ENCODE measurements at regions not wholly inside any gene's neighbourhood (a gene's known extent, or its start where the extent isn't known, plus 50 kb on each side); places are given as distances from the start of the nearest gene placed in this dataset.
"Not testable (repeated sequence)": the region's sequence is repeated elsewhere in the genome, so short reads cannot be mapped to it uniquely, and the experiment has no call there.

DNA sequence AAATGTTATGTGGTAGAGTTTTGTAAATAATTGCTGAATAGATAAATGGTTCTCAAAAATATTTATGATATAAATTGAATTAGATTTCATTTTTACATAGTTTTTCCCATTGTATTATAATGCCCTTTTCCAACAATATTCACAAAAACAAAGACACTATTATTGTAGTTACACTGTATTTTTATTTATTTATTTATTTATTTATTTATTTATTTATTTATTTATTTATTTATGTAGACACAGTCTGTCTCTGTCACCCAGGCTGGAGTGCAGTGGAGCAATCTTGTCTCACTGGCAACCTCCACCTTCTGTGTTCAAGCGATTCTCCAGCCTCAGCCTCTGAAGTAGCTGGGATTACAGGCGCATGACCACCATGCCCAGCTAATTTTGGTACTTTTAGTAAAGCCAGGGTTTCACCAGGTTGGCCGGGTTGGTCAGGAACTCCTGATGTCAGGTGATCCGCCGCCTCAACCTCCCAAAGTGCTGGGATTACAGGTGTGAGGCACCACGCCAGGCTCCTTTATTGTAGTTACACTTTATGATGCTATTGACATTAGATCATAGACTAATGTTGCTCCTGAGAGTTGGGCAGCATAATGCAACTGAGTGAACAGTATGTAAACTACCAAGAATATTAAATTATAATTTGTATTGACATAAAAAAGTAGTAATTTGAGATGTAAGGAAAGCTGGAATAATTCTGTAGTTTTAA lies 1430.0 kb upstream of the PRMT6 start:
- no peak overlapping the region for H2AFZ ChIP-seq (ENCODE audit: low read length)

DNA sequence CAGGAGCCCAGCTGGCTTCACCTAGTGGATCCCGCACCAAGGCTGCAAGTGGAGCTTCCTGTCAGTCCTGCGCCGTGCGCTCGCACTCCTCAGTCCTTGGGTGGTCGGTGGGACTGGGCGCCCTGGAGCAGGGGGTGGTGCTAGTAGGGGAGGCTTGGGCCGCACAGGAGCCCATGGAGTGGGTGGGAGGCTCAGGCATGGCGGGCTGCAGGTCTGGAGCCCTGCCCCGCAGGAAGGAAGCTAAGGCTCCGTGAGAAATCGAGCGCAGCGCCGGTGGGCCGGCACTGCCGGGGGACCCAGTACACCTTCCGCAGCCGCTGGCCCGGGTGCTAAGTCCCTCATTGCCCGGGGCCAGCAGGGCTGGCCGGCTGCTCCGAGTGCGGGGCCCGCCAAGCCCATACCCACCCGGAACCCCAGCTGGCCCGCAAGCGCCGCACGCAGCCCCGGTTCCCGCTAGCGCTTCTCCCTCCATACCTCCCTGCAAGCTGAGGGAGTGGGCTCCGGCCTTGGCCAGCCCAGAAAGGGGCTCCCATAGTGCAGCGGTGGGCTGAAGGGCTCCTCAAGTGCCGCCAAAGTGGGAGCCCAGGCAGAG lies 1425.2 kb upstream of the PRMT6 start:
- H3K4me2 ChIP-seq (ENCODE audit: low read depth, low read length, poor library complexity, severe bottlenecking); H3K4me1 ChIP-seq (ENCODE audit: insufficient read depth, low read length, poor library complexity, severe bottlenecking); H3K79me2 ChIP-seq (ENCODE audit: insufficient read depth, low read length); H2AFZ ChIP-seq (ENCODE audit: low read length); H3K9ac ChIP-seq (ENCODE audit: low read depth, low read length, poor library complexity, severe bottlenecking); H3F3A ChIP-seq (ENCODE audit: low read depth); H3K27me3 ChIP-seq (ENCODE audit: insufficient read depth, low read length, poor library complexity, severe bottlenecking); H3K4me3 ChIP-seq (ENCODE audit: low read length, poor library complexity, severe bottlenecking); H3K9me2 ChIP-seq (replicated peaks; ENCODE audit: low read depth, low read length); H3K9me3 ChIP-seq (ENCODE audit: insufficient read depth, low read depth, low read length); H4K20me1 ChIP-seq (ENCODE audit: insufficient read depth, low read length, poor library complexity, severe bottlenecking); H3K36me3 ChIP-seq (ENCODE audit: insufficient read depth, low read length): not testable (repeated sequence)

More for the DNA sequence above, 1430.0 kb upstream of the PRMT6 start:
- H3K36me3 ChIP-seq (ENCODE audit: insufficient read depth, low read length), result no peaks in the 10 kb centered on the region
- H3K9me3 ChIP-seq (ENCODE audit: insufficient read depth, low read depth, low read length), result no peaks in the 10 kb centered on the region
- no peaks in the 10 kb centered on the region for H4K20me1 ChIP-seq (ENCODE audit: insufficient read depth, low read length, poor library complexity, severe bottlenecking)
- no peak overlapping the region for H3K4me3 ChIP-seq (ENCODE audit: low read length, poor library complexity, severe bottlenecking)
- H3K4me2 ChIP-seq (ENCODE audit: low read depth, low read length, poor library complexity, severe bottlenecking), result no peak overlapping the region
- no peaks in the 10 kb centered on the region for H3K4me1 ChIP-seq (ENCODE audit: insufficient read depth, low read length, poor library complexity, severe bottlenecking)
- H3K27me3 ChIP-seq (ENCODE audit: insufficient read depth, low read length, poor library complexity, severe bottlenecking), result no peaks in the 10 kb centered on the region
- no peaks in the 10 kb centered on the region for H3K9me2 ChIP-seq (replicated peaks; ENCODE audit: low read depth, low read length)
- H3F3A ChIP-seq (ENCODE audit: low read depth), result no peaks in the 10 kb centered on the region
- no peaks in the 10 kb centered on the region for H3K79me2 ChIP-seq (ENCODE audit: insufficient read depth, low read length)
- no peak overlapping the region for H3K9ac ChIP-seq (ENCODE audit: low read depth, low read length, poor library complexity, severe bottlenecking)
- TF ChIP-seq, protein P1, sequence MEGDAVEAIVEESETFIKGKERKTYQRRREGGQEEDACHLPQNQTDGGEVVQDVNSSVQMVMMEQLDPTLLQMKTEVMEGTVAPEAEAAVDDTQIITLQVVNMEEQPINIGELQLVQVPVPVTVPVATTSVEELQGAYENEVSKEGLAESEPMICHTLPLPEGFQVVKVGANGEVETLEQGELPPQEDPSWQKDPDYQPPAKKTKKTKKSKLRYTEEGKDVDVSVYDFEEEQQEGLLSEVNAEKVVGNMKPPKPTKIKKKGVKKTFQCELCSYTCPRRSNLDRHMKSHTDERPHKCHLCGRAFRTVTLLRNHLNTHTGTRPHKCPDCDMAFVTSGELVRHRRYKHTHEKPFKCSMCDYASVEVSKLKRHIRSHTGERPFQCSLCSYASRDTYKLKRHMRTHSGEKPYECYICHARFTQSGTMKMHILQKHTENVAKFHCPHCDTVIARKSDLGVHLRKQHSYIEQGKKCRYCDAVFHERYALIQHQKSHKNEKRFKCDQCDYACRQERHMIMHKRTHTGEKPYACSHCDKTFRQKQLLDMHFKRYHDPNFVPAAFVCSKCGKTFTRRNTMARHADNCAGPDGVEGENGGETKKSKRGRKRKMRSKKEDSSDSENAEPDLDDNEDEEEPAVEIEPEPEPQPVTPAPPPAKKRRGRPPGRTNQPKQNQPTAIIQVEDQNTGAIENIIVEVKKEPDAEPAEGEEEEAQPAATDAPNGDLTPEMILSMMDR (conservative IDR thresholded peaks at IDR 0.05; ENCODE audit: low read length), result no peak
- TF ChIP-seq EZH2phosphoT487 (IDR thresholded peaks at IDR 0.05; ENCODE audit: borderline replicate concordance), result no peak

DNA sequence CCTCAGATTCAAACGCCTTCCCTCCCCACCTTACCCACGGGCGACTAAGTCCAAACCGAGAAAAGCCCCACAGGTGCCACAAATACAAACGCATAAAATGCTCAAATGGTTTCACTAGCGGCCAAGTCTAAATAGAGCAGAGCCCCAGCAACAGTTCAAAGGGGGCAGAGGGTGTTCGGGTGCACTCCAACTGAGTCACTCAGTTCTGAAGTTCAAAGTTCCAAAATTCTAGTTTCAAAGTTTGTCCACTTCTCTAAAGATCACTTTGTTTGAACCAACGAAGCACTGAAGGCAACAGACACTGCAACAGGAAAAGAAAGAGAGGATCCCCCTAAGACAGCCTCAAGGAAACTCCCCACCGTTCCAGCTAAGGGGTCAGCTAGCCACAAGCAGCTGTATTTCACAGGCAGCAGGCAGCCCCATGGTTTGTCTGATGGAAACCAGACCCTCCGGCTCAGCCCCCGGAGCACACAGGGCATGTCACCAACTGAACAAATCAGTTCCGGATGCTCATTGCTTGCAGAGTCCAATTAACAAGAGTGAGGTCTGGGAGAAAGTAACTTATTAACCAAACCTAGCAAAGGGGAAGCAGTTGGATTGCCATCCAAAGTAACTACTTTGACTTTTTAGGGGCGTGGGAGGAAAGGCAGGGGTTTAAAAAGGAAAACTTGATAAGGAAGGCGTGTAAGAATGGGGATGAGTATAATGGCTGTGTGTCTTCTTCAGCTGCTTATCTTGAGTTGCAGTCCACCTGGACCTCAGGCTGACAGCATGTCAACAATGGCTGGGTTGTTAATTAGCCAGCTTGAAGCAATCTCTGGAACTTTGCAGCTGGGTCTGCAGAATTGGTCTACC lies 1423.9 kb upstream of the PRMT6 start:
- Histone ChIP-seq H2AFZ (ENCODE audit: low read length) (no peak overlapping the region), H3K4me2 (ENCODE audit: low read depth, low read length, poor library complexity, severe bottlenecking) (no peak overlapping the region), H3K79me2 (ENCODE audit: insufficient read depth, low read length) (no peaks in the 10 kb centered on the region), H3K4me3 (ENCODE audit: low read length, poor library complexity, severe bottlenecking) (no peak overlapping the region), H3K36me3 (ENCODE audit: insufficient read depth, low read length) (no peaks in the 10 kb centered on the region), H3F3A (ENCODE audit: low read depth) (no peaks in the 10 kb centered on the region), H3K4me1 (ENCODE audit: insufficient read depth, low read length, poor library complexity, severe bottlenecking) (no peaks in the 10 kb centered on the region), H3K9me2 (replicated peaks; ENCODE audit: low read depth, low read length) (no peaks in the 10 kb centered on the region), H4K20me1 (ENCODE audit: insufficient read depth, low read length, poor library complexity, severe bottlenecking) (no peaks in the 10 kb centered on the region), H3K9me3 (ENCODE audit: insufficient read depth, low read depth, low read length) (no peaks in the 10 kb centered on the region), H3K27me3 (ENCODE audit: insufficient read depth, low read length, poor library complexity, severe bottlenecking) (no peaks in the 10 kb centered on the region), H3K9ac (ENCODE audit: low read depth, low read length, poor library complexity, severe bottlenecking) (no peak overlapping the region)
- TF ChIP-seq, protein P1 (conservative IDR thresholded peaks at IDR 0.05; ENCODE audit: low read length), result no peak
- no peak for TF ChIP-seq EZH2phosphoT487 (IDR thresholded peaks at IDR 0.05; ENCODE audit: borderline replicate concordance)
